ENCODE measurements at regions not wholly inside any gene's neighbourhood (a gene's known extent, or its start where the extent isn't known, plus 50 kb on each side); places are given as distances from the start of the nearest gene placed in this dataset.

GRCh38 chr2:164302786-164303185, 318.5 kb downstream of the GRB14 start:
- DNase-seq (ENCODE audit: low read depth): no peak

- DNase-seq (ENCODE audit: low read depth): no peak
Observed at GRCh38 chr2:164288235-164288634, 333.0 kb downstream of the GRB14 start.

- no peak for DNase-seq (ENCODE audit: low read depth)
Observed at GRCh38 chr2:164287056-164287455, 334.2 kb downstream of the GRB14 start.

GRCh38 chr2:164285576-164285975, 335.7 kb downstream of the GRB14 start:
- no peak for DNase-seq (ENCODE audit: low read depth)

- DNase-seq (ENCODE audit: low read depth): no peak
Observed at GRCh38 chr2:164281896-164282295, 339.4 kb downstream of the GRB14 start.

GRCh38 chr2:164275659-164276058, 345.6 kb downstream of the GRB14 start:
- DNase-seq (ENCODE audit: low read depth): peak; percentile 9

- no peak for DNase-seq (ENCODE audit: low read depth)
Observed at GRCh38 chr2:164260506-164260905, 360.8 kb downstream of the GRB14 start.

GRCh38 chr2:164257742-164258141, 363.5 kb downstream of the GRB14 start:
- DNase-seq (ENCODE audit: low read depth): peak; percentile 25

- no peak for DNase-seq (ENCODE audit: low read depth)
Observed at GRCh38 chr2:164252568-164253287, 368.6 kb downstream of the GRB14 start.

GRCh38 chr2:164243315-164243714, 378.0 kb downstream of the GRB14 start:
- no peak for DNase-seq (ENCODE audit: low read depth)

- peak; percentile 6 for DNase-seq (ENCODE audit: low read depth)
Observed at GRCh38 chr2:164242409-164242808, 378.9 kb downstream of the GRB14 start.

- no peak for DNase-seq (ENCODE audit: low read depth)
Observed at GRCh38 chr2:164234074-164234473, 387.2 kb downstream of the GRB14 start.

- DNase-seq (ENCODE audit: low read depth): no peak
Observed at GRCh38 chr2:164224007-164224406, 397.3 kb downstream of the GRB14 start.

- no peak for DNase-seq (ENCODE audit: low read depth)
Observed at GRCh38 chr2:164221473-164221872, 399.8 kb downstream of the GRB14 start.

GRCh38 chr2:164220265-164220664, 401.0 kb downstream of the GRB14 start:
- DNase-seq (ENCODE audit: low read depth): no peak

GRCh38 chr2:164213916-164214315, 407.4 kb downstream of the GRB14 start:
- DNase-seq (ENCODE audit: low read depth): no peak

GRCh38 chr2:164205347-164205746, 415.9 kb downstream of the GRB14 start:
- DNase-seq (ENCODE audit: low read depth): peak; percentile 83

GRCh38 chr2:164203131-164203530, 418.2 kb downstream of the GRB14 start:
- DNase-seq (ENCODE audit: low read depth): no peak

- no peak for DNase-seq (ENCODE audit: low read depth)
Observed at GRCh38 chr2:164198256-164198655, 423.0 kb downstream of the GRB14 start.

GRCh38 chr2:164190700-164191099, 430.6 kb downstream of the GRB14 start:
- no peak for DNase-seq (ENCODE audit: low read depth)

- peak; percentile 16 for DNase-seq (ENCODE audit: low read depth)
Observed at GRCh38 chr2:164189851-164190250, 431.4 kb downstream of the GRB14 start.

- DNase-seq (ENCODE audit: low read depth): no peak
Observed at GRCh38 chr2:164187121-164187520, 434.2 kb downstream of the GRB14 start.

GRCh38 chr2:164186591-164186990, 434.7 kb downstream of the GRB14 start:
- DNase-seq (ENCODE audit: low read depth): no peak

GRCh38 chr2:164182116-164182627, 439.1 kb downstream of the GRB14 start:
- no peak for DNase-seq (ENCODE audit: low read depth)

Data from ELR (cell line).